ENCODE measurements at regions not wholly inside any gene's neighbourhood (a gene's known extent, or its start where the extent isn't known, plus 50 kb on each side); places are given as distances from the start of the nearest gene placed in this dataset.

- Histone ChIP-seq H3K4me2 (ENCODE audit: low read length) (no peak overlapping the region), H3K27ac (ENCODE audit: low read length) (no peak overlapping the region), H3K36me3 (replicated peaks; ENCODE audit: low read depth, low read length) (no peaks in the 10 kb centered on the region), H3K4me3 (ENCODE audit: low read length) (no peak overlapping the region), H4K20me1 (ENCODE audit: insufficient read depth, low read length) (no peaks in the 10 kb centered on the region), H3K79me2 (ENCODE audit: low read length) (no peaks in the 10 kb centered on the region), H2AFZ (ENCODE audit: low read depth, low read length) (no peak overlapping the region), H3K9ac (ENCODE audit: low read length) (no peak overlapping the region), H3K27me3 (ENCODE audit: low read depth, low read length) (no peaks in the 10 kb centered on the region), H3K4me1 (ENCODE audit: low read length) (peaks cover 44% of the 10 kb centered on the region), H3K9me3 (ENCODE audit: insufficient read depth, low read length) (no peaks in the 10 kb centered on the region)
- TF ChIP-seq CTCF (IDR thresholded peaks at IDR 0.05; ENCODE audit: low read depth, low read length) (no peak), EZH2phosphoT487 (IDR thresholded peaks at IDR 0.05; ENCODE audit: low read depth) (no peak)
These were observed 104.5 kb upstream of the KLHL14 start for GRCh38 chr18:32877371-32877770.

- Histone ChIP-seq H3K27me3 (ENCODE audit: low read depth, low read length) (no peaks in the 10 kb centered on the region), H3K4me3 (ENCODE audit: low read length) (no peak overlapping the region), H3K4me1 (ENCODE audit: low read length) (peaks cover 28% of the 10 kb centered on the region), H4K20me1 (ENCODE audit: insufficient read depth, low read length) (no peaks in the 10 kb centered on the region), H2AFZ (ENCODE audit: low read depth, low read length) (no peak overlapping the region), H3K79me2 (ENCODE audit: low read length) (no peaks in the 10 kb centered on the region), H3K9ac (ENCODE audit: low read length) (no peak overlapping the region), H3K27ac (ENCODE audit: low read length) (no peak overlapping the region), H3K9me3 (ENCODE audit: insufficient read depth, low read length) (no peaks in the 10 kb centered on the region), H3K36me3 (replicated peaks; ENCODE audit: low read depth, low read length) (no peaks in the 10 kb centered on the region), H3K4me2 (ENCODE audit: low read length) (no peak overlapping the region)
- TF ChIP-seq EZH2phosphoT487 (IDR thresholded peaks at IDR 0.05; ENCODE audit: low read depth): no peak
- TF ChIP-seq CTCF (IDR thresholded peaks at IDR 0.05; ENCODE audit: low read depth, low read length): no peak
These were observed 102.8 kb upstream of the KLHL14 start for GRCh38 chr18:32875625-32876024.

GRCh38 chr18:32871786-32872185 is 99.0 kb upstream of the KLHL14 start:
- no peak for TF ChIP-seq CTCF (IDR thresholded peaks at IDR 0.05; ENCODE audit: low read depth, low read length)
- no peak for TF ChIP-seq EZH2phosphoT487 (IDR thresholded peaks at IDR 0.05; ENCODE audit: low read depth)
- no peaks in the 10 kb centered on the region for H3K36me3 ChIP-seq (replicated peaks; ENCODE audit: low read depth, low read length)
- no peak overlapping the region for H2AFZ ChIP-seq (ENCODE audit: low read depth, low read length)
- no peak overlapping the region for H3K4me3 ChIP-seq (ENCODE audit: low read length)
- H3K27ac ChIP-seq (ENCODE audit: low read length): no peak overlapping the region
- no peaks in the 10 kb centered on the region for H3K9me3 ChIP-seq (ENCODE audit: insufficient read depth, low read length)
- no peaks in the 10 kb centered on the region for H4K20me1 ChIP-seq (ENCODE audit: insufficient read depth, low read length)
- no peak overlapping the region for H3K9ac ChIP-seq (ENCODE audit: low read length)
- no peaks in the 10 kb centered on the region for H3K27me3 ChIP-seq (ENCODE audit: low read depth, low read length)
- peaks cover 3% of the 10 kb centered on the region; the same call in 1 of the 2 replicates for H3K79me2 ChIP-seq (ENCODE audit: low read length)
- peaks cover 38% of the 10 kb centered on the region for H3K4me1 ChIP-seq (ENCODE audit: low read length)
- no peak overlapping the region for H3K4me2 ChIP-seq (ENCODE audit: low read length)

GRCh38 chr18:32870611-32871010 is 97.8 kb upstream of the KLHL14 start:
- Histone ChIP-seq H3K9ac (ENCODE audit: low read length) (no peak overlapping the region), H2AFZ (ENCODE audit: low read depth, low read length) (no peak overlapping the region), H3K27ac (ENCODE audit: low read length) (no peak overlapping the region; the same call in 1 of the 2 replicates), H3K79me2 (ENCODE audit: low read length) (peaks cover 3% of the 10 kb centered on the region; the same call in 1 of the 2 replicates), H3K4me2 (ENCODE audit: low read length) (no peak overlapping the region), H3K27me3 (ENCODE audit: low read depth, low read length) (no peaks in the 10 kb centered on the region), H3K4me3 (ENCODE audit: low read length) (no peak overlapping the region), H4K20me1 (ENCODE audit: insufficient read depth, low read length) (no peaks in the 10 kb centered on the region), H3K4me1 (ENCODE audit: low read length) (peaks cover 50% of the 10 kb centered on the region), H3K9me3 (ENCODE audit: insufficient read depth, low read length) (no peaks in the 10 kb centered on the region), H3K36me3 (replicated peaks; ENCODE audit: low read depth, low read length) (no peaks in the 10 kb centered on the region)
- TF ChIP-seq EZH2phosphoT487 (IDR thresholded peaks at IDR 0.05; ENCODE audit: low read depth): no peak
- no peak for TF ChIP-seq CTCF (IDR thresholded peaks at IDR 0.05; ENCODE audit: low read depth, low read length)

Measured in OCI-LY3 (cell line).